ENCODE measurements at regions not wholly inside any gene's neighbourhood (a gene's known extent, or its start where the extent isn't known, plus 50 kb on each side); places are given as distances from the start of the nearest gene placed in this dataset.

GRCh38 chr6:85079761-85080160 is 315.4 kb upstream of the TBX18 start:
- TF ChIP-seq CTCF (IDR thresholded peaks at IDR 0.05) (no peak), EZH2 (IDR thresholded peaks at IDR 0.05; ENCODE audit: borderline replicate concordance, insufficient read depth, low read depth, low read length, poor library complexity, severe bottlenecking) (no peak)

Measured in B cell (primary cell).